ENCODE measurements at regions not wholly inside any gene's neighbourhood (a gene's known extent, or its start where the extent isn't known, plus 50 kb on each side); places are given as distances from the start of the nearest gene placed in this dataset.

DNA sequence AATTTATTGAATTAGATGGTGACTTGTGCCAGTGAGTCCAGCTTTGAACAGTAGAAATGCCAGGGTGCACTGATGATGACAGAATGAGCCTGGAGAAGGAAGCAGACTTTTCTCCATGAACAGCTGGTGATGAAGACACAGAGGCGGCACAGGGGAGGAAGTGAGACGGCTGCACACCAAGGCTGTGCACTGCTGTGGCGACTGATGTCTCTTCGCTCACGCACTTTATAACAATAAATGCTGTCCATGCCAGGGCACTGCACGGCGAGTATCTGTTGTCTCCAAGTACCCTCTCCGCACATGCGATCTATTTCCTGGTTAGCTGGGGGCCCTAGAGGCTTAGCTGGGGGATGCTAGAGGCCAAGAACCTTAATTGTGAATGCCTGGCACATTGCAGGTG, 175.2 kb downstream of the TMEM200C start:
- no peak for DNase-seq (ENCODE audit: low spot score in 2 of 2)
- no peak overlapping the region for H3K4me3 ChIP-seq (ENCODE audit: low read depth, poor library complexity, severe bottlenecking)
- 72 to 82% methylated on average over 9 of the region's 9 CpGs for WGBS, 2 donors
- intact Hi-C loops (cut with DNase I; ENCODE audit: low total_unique reads), result no loop called here
- TF ChIP-seq, protein P1, sequence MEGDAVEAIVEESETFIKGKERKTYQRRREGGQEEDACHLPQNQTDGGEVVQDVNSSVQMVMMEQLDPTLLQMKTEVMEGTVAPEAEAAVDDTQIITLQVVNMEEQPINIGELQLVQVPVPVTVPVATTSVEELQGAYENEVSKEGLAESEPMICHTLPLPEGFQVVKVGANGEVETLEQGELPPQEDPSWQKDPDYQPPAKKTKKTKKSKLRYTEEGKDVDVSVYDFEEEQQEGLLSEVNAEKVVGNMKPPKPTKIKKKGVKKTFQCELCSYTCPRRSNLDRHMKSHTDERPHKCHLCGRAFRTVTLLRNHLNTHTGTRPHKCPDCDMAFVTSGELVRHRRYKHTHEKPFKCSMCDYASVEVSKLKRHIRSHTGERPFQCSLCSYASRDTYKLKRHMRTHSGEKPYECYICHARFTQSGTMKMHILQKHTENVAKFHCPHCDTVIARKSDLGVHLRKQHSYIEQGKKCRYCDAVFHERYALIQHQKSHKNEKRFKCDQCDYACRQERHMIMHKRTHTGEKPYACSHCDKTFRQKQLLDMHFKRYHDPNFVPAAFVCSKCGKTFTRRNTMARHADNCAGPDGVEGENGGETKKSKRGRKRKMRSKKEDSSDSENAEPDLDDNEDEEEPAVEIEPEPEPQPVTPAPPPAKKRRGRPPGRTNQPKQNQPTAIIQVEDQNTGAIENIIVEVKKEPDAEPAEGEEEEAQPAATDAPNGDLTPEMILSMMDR (IDR thresholded peaks at IDR 0.05), result no peak
- TF ChIP-seq POLR2A (IDR thresholded peaks at IDR 0.05), result no peak

DNA sequence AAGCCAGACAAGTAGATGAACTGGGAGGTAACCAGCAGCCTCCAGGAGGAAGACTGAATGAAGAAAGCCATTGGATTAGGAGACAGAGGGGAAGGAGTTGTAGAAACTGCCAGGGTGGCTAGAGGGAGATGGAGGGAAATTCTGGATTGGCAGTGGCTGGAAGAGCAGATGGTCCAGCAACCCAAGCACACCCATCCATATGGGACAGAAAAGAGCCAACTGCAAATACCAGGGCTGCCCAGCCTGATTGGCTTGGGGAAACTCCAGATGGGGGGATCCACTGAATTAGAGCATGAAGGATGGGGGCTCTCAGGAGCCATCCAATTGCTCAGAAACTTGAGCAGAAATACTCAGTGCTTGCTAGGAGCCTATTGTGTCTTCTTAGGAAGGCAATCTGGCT, 173.5 kb upstream of the EPB41L3 start:
- no peak overlapping the region for H3K4me3 ChIP-seq (ENCODE audit: low read depth, poor library complexity, severe bottlenecking)
- intact Hi-C loops (cut with DNase I; ENCODE audit: low total_unique reads), result no loop called here
- no peak for TF ChIP-seq POLR2A (IDR thresholded peaks at IDR 0.05)
- TF ChIP-seq, protein P1 (IDR thresholded peaks at IDR 0.05), result no peak
- no peak for DNase-seq (ENCODE audit: low spot score in 2 of 2)

DNA sequence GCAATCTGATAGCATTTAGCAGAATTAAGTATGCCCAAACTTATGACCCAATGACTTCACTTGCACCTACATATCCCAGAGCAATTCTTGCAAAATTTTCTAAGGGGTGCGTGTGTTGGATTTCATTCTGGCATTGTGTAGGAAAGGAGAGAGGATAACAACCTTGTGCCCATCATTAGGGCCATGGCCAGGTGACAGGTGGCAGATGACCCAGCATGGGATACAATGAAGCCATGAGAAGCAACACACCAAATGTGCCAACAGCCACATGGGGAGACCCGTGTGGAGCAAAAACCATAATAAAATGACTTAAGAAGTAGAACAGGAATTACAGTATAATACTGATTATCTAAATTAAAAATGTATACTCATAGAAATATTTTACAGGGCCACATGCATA, 166.9 kb upstream of the EPB41L3 start:
- intact Hi-C loops (cut with DNase I; ENCODE audit: low total_unique reads), result no loop called here
- TF ChIP-seq, protein P1 (IDR thresholded peaks at IDR 0.05), result no peak
- no peak for TF ChIP-seq POLR2A (IDR thresholded peaks at IDR 0.05)
- WGBS, 2 donors, result 94 to 95% methylated on average over 2 of the region's 2 CpGs
- DNase-seq (ENCODE audit: low spot score in 2 of 2), result no peak
- no peak overlapping the region for H3K4me3 ChIP-seq (ENCODE audit: low read depth, poor library complexity, severe bottlenecking)

- no peak overlapping the region for H3K4me3 ChIP-seq (ENCODE audit: low read depth, poor library complexity, severe bottlenecking)
- DNase-seq (ENCODE audit: low spot score in 2 of 2), result no peak
- WGBS, 2 donors, result 78 to 88% methylated on average over 4 of the region's 4 CpGs
- intact Hi-C loops (cut with DNase I; ENCODE audit: low total_unique reads), result no loop called here
- TF ChIP-seq, protein P1 (IDR thresholded peaks at IDR 0.05), result no peak
- no peak for TF ChIP-seq POLR2A (IDR thresholded peaks at IDR 0.05)
Measured at GRCh38 chr18:5710235-5710634, 166.4 kb upstream of the EPB41L3 start.

DNA sequence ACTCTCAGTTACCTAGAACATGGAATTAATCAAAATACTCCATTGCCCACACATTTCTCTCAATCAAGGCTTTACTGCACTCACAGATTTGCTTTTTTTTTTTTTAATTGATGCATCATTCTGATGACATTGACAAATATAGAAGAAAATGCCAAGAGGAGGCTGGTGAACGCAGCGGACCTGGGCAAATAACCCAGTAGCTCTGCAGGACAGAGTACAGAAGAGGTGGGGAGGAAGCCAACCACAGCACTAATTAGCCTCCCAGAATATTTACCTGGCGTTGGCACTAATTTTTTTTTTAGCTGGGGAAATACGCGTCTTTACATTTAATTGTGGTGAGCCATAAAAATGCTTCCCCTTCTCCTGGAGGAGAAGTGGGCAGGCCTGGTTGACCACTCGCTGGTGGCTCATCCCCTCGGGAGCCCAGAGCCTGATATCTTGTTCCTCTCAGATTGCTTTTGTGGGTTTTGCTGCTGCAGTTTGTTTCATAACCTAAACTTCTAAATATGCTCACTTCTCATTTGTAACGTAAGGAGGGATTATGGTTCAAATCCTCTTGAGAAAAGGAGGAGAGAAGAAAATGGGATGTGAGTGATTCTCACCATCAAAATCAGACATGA, 165.8 kb upstream of the EPB41L3 start:
- no peak overlapping the region for H3K4me3 ChIP-seq (ENCODE audit: low read depth, poor library complexity, severe bottlenecking)
- DNase-seq (ENCODE audit: low spot score in 2 of 2), result no peak
- intact Hi-C loops (cut with DNase I; ENCODE audit: low total_unique reads), result no loop called here
- TF ChIP-seq POLR2A (IDR thresholded peaks at IDR 0.05), result no peak
- WGBS, 2 donors, result 73 to 75% methylated on average over 8 of the region's 8 CpGs

DNA sequence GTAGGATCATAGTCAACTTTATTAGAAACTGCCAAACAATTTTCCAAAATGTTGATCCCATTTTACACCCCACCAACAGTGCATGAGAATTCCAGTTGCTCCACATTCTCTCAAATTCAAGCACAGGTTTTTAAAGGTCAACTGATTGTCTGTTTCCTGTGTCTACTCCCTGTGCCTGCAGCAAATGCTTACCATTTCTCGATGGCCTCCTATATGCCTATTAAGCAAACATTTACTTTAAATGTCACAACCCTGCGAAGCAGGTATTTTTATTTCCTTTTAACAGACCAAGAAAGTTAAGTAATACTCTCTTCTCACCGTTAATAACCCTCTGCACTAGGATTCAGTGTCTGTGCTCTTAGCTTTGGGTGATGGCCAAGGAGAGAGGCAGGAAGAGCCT, 163.8 kb upstream of the EPB41L3 start:
- 58 to 70% methylated on average over 3 of the region's 3 CpGs for WGBS, 2 donors
- TF ChIP-seq POLR2A (IDR thresholded peaks at IDR 0.05), result no peak
- TF ChIP-seq, protein P1 (IDR thresholded peaks at IDR 0.05), result no peak
- no peak for DNase-seq (ENCODE audit: low spot score in 2 of 2)
- no peak overlapping the region for H3K4me3 ChIP-seq (ENCODE audit: low read depth, poor library complexity, severe bottlenecking)
- intact Hi-C loops (cut with DNase I; ENCODE audit: low total_unique reads), result no loop called here

Data from lower leg skin (tissue), 4 donors.